Esophagus squamous epithelium (tissue), 4 donors: ENCODE measurements at regions not wholly inside any gene's neighbourhood (a gene's known extent, or its start where the extent isn't known, plus 50 kb on each side); places are given as distances from the start of the nearest gene placed in this dataset.

Experiments
- POLR2A ChIP-seq, 4 donors: fragments of 450-650 bp; IDR thresholded peaks; one replicate each; pipeline ENCODE4 v1.6.1; 2017; ENCODE audit warnings: antibody characterized with exemption in 4 of 4, mild to moderate bottlenecking in 4 of 4, moderate library complexity in 3 of 4
- TF ChIP-seq, protein P1 (sequence below), 6 experiments: fragments of 450-650 bp in 4 of 6; fragments of 200-600 bp in 2 of 6; sonication (generic) in 2 of 6; IDR thresholded peaks; one replicate each; pipeline ENCODE4 v1.5.1; 2016 to 2019; ENCODE audit warnings: antibody characterized with exemption in 6 of 6, mild to moderate bottlenecking in 4 of 6, moderate library complexity in 4 of 6

GRCh38 chr15:75142499-75142898 lies 59.2 kb upstream of the C15orf39 start:
- TF ChIP-seq, protein P1, sequence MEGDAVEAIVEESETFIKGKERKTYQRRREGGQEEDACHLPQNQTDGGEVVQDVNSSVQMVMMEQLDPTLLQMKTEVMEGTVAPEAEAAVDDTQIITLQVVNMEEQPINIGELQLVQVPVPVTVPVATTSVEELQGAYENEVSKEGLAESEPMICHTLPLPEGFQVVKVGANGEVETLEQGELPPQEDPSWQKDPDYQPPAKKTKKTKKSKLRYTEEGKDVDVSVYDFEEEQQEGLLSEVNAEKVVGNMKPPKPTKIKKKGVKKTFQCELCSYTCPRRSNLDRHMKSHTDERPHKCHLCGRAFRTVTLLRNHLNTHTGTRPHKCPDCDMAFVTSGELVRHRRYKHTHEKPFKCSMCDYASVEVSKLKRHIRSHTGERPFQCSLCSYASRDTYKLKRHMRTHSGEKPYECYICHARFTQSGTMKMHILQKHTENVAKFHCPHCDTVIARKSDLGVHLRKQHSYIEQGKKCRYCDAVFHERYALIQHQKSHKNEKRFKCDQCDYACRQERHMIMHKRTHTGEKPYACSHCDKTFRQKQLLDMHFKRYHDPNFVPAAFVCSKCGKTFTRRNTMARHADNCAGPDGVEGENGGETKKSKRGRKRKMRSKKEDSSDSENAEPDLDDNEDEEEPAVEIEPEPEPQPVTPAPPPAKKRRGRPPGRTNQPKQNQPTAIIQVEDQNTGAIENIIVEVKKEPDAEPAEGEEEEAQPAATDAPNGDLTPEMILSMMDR (IDR thresholded peaks at IDR 0.05), result no peak
- no peak for TF ChIP-seq POLR2A (IDR thresholded peaks at IDR 0.05)
